Left ventricle myocardium inferior (tissue), 1 donor: ENCODE measurements at regions not wholly inside any gene's neighbourhood (a gene's known extent, or its start where the extent isn't known, plus 50 kb on each side); places are given as distances from the start of the nearest gene placed in this dataset.

Experiments
- DNase-seq: peaks from one replicate; pipeline ENCODE4 v3.0.0-alpha.2; 2020
- H3K27ac ChIP-seq: fragments of 200-600 bp; replicated peaks from 2 replicates; pipeline ENCODE4 v1.8.0; 2021
- H3K27me3 ChIP-seq: fragments of 200-600 bp; 2 replicates; pipeline ENCODE4 v1.8.0; 2021; ENCODE audit warnings: low read depth
- H3K36me3 ChIP-seq: fragments of 200-600 bp; 2 replicates; pipeline ENCODE4 v1.8.0; 2021
- H3K4me1 ChIP-seq: fragments of 200-600 bp; 2 replicates; pipeline ENCODE4 v1.8.0; 2021
- H3K4me3 ChIP-seq: fragments of 200-600 bp; 2 replicates; pipeline ENCODE4 v1.8.0; 2021; ENCODE audit warnings: mild to moderate bottlenecking, moderate library complexity
- H3K9me3 ChIP-seq: fragments of 200-600 bp; replicated peaks from 2 replicates; pipeline ENCODE4 v1.8.0; 2021
- intact Hi-C: fragments of 100-400 bp; cut with micrococcal nuclease; formaldehyde crosslinking; loops from one replicate; pipeline ENCODE4 v1.11.0; 2022
- TF ChIP-seq, protein P1 (sequence below): fragments of 200-600 bp; IDR thresholded peaks from 2 replicates; pipeline ENCODE4 v1.8.0; 2021; ENCODE audit warnings: antibody characterized with exemption, mild to moderate bottlenecking, borderline replicate concordance
- donor health status: DM: no; HTN: yes; CAD: no; lungs with severe emphysema.

DNA sequence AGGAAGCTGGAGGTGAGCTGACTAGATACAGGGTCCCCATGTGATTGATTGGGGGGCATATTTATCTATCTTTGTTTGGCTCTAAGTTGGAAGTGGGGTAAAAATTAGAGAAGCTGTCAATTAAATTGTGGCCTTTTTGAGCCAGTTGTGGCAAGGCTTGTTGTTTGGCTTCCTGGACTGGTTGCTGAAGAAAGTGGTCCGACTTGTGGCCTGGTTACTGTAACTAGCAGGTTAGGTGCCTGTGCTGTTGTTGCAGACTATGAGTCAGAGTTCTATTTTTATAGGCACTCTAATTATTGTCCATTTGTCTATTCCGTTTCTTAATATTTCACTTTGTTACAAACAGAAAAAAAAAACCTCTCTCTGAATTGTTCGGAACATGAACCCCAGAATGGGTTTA is 129.1 kb upstream of the CNTN6 start:
- no peaks in the 10 kb centered on the region for H3K27me3 ChIP-seq
- intact Hi-C loops: no loop called here
- peaks cover 18% of the 10 kb centered on the region for H3K9me3 ChIP-seq
- H3K4me3 ChIP-seq: no peak overlapping the region
- TF ChIP-seq, protein P1, sequence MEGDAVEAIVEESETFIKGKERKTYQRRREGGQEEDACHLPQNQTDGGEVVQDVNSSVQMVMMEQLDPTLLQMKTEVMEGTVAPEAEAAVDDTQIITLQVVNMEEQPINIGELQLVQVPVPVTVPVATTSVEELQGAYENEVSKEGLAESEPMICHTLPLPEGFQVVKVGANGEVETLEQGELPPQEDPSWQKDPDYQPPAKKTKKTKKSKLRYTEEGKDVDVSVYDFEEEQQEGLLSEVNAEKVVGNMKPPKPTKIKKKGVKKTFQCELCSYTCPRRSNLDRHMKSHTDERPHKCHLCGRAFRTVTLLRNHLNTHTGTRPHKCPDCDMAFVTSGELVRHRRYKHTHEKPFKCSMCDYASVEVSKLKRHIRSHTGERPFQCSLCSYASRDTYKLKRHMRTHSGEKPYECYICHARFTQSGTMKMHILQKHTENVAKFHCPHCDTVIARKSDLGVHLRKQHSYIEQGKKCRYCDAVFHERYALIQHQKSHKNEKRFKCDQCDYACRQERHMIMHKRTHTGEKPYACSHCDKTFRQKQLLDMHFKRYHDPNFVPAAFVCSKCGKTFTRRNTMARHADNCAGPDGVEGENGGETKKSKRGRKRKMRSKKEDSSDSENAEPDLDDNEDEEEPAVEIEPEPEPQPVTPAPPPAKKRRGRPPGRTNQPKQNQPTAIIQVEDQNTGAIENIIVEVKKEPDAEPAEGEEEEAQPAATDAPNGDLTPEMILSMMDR: no peak
- DNase-seq: no peak
- no peaks in the 10 kb centered on the region for H3K4me1 ChIP-seq
- H3K27ac ChIP-seq: no peak overlapping the region
- H3K36me3 ChIP-seq: no peaks in the 10 kb centered on the region

DNA sequence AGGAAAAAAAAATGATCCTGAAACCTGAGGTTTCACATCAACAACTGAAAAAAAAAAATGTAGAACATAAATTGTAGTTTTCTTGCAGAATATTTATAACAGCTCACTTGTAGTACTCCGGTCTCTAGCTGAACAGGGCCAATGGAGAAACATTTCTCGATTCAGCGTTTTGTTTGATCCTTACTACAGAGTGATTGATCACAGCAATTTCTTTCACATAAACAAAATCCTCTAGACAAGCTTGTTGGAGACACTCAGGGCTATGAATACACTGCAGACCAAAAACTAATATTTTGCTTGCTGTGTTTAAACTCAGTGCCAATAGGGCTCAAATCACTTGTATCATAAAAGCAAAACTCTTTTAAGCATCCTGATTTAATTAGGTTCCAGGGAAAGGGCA is 127.0 kb upstream of the CNTN6 start:
- TF ChIP-seq, protein P1: no peak
- no peaks in the 10 kb centered on the region for H3K27me3 ChIP-seq
- DNase-seq: no peak
- no peaks in the 10 kb centered on the region for H3K4me1 ChIP-seq
- H3K36me3 ChIP-seq: no peaks in the 10 kb centered on the region
- no peak overlapping the region for H3K4me3 ChIP-seq
- peaks cover 19% of the 10 kb centered on the region for H3K9me3 ChIP-seq
- intact Hi-C loops: no loop called here
- H3K27ac ChIP-seq: no peak overlapping the region

DNA sequence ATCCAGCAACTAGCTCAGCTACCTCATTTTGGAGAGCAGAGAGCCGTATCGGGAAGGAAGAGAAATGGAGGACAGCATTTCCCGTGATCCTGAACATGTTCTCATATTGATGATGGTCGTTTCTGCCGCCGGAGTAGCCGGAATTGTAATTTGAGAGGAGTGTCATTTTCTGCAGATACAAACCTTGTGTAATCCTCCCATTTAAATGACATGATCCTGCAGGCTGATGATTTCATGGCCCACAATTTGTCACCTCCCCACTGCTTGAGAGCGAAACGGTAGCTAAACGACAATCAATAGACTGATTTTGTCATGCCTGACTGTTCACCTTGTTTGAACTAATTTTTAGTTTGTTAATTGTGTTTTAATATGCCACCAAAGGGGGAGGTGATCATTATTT is 126.5 kb upstream of the CNTN6 start:
- no peak for DNase-seq
- H3K9me3 ChIP-seq: peaks cover 21% of the 10 kb centered on the region
- H3K27ac ChIP-seq: no peak overlapping the region
- H3K4me3 ChIP-seq: no peak overlapping the region
- TF ChIP-seq, protein P1: no peak
- H3K4me1 ChIP-seq: no peaks in the 10 kb centered on the region
- H3K27me3 ChIP-seq: no peaks in the 10 kb centered on the region
- no peaks in the 10 kb centered on the region for H3K36me3 ChIP-seq
- intact Hi-C loops: no loop called here

DNA sequence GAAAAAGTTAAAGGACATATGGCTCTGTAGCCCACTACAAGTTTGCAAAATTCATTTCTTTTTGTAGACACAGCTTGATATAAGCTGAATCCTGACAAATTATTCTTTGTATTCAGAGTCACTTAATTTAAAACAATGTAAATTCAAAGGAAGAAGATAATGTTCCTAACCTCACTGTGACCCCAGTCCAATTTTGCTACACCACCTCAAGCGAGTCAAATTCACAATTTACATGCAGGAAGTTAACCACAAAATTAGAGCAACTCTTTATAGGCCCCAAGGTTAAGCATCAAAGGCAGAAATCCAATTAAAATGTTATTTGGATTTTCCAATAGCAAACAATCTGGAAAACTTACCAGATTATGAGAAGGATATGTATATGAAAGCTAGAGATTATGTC is 119.5 kb upstream of the CNTN6 start:
- H3K27ac ChIP-seq: no peak overlapping the region
- intact Hi-C loops: no loop called here
- TF ChIP-seq, protein P1: no peak
- no peaks in the 10 kb centered on the region for H3K27me3 ChIP-seq
- H3K4me3 ChIP-seq: no peak overlapping the region
- no peaks in the 10 kb centered on the region for H3K4me1 ChIP-seq
- no peak for DNase-seq
- H3K9me3 ChIP-seq: peaks cover 31% of the 10 kb centered on the region
- no peaks in the 10 kb centered on the region for H3K36me3 ChIP-seq

DNA sequence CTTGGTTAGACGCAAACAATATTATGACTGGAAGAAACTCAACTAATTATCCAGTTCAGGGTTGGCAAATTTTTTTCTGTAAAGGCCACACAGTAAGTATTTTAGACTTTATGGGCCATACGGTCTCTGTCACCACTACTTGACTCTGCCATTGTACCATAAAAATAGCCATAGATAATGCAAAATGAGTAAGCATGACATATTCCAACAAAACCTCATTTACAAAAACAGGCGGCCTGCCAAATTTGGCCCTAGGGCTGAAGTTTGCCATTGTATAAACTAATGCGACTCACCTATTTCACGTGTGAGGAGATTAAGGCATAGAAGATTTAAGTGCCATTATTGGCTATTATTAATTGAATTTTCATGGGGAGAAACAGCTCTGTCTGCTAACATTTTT is 116.8 kb upstream of the CNTN6 start:
- Histone ChIP-seq H3K4me3 (no peak overlapping the region), H3K27me3 (no peaks in the 10 kb centered on the region), H3K9me3 (peaks cover 28% of the 10 kb centered on the region), H3K27ac (no peak overlapping the region), H3K36me3 (no peaks in the 10 kb centered on the region), H3K4me1 (no peaks in the 10 kb centered on the region)
- intact Hi-C loops: no loop called here
- TF ChIP-seq, protein P1: no peak
- no peak for DNase-seq

DNA sequence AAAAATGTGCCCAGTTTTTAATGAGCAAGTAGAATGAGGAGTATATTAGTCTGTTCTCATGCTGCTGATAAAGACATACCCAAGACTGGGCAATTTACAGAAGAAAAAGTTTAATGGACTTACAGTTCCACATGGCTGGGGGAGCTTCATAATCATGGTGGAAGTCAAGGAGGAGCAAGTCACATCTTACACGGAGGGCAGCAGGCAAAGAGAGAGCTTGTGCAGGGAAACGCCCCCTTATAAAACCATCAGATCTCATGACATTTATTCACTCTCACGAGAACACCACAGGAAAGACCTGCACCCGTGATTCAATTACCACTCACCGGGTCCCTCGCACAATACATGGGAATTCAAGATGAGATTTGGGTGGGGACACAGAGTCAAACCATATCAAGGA is 111.7 kb upstream of the CNTN6 start:
- intact Hi-C loops: no loop called here

More for the DNA sequence above, 111.7 kb upstream of the CNTN6 start:
- H3K4me1 ChIP-seq: no peaks in the 10 kb centered on the region
- no peaks in the 10 kb centered on the region for H3K27me3 ChIP-seq
- TF ChIP-seq, protein P1: no peak
- no peaks in the 10 kb centered on the region for H3K36me3 ChIP-seq
- H3K9me3 ChIP-seq: peaks cover 22% of the 10 kb centered on the region
- H3K27ac ChIP-seq: no peak overlapping the region
- no peak for DNase-seq
- no peak overlapping the region for H3K4me3 ChIP-seq
